ENCODE measurements at regions not wholly inside any gene's neighbourhood (a gene's known extent, or its start where the extent isn't known, plus 50 kb on each side); places are given as distances from the start of the nearest gene placed in this dataset.
A peak's percentile ranks its signal among the peaks of the same experiment; 100 is the strongest.

DNA sequence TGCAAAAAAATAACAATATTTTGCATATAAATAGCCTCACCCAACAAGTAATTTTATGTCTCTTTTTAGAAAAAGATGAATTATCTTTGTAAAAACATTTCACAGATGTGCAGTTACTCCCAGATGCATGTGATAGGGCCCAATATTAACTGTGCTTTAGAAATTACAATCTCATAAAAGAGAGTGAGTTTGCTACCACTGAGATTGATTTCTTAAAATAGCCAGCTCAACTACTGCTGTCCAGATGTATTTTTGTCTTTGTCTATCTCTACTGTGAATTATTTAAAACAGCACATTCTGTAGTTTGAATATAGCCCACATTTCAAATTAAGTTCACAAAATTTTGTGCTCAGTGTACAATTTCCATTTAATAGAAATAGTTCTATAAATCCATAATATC lies 177.0 kb upstream of the TTC29 start:
- Histone ChIP-seq H3K9me3 (ENCODE audit: insufficient read depth, low read length) (no peaks in the 10 kb centered on the region), H3K36me3 (replicated peaks; ENCODE audit: low read depth, low read length) (no peaks in the 10 kb centered on the region), H2AFZ (ENCODE audit: low read depth, low read length) (no peak overlapping the region), H3K27ac (ENCODE audit: low read length) (no peak overlapping the region), H3K9ac (ENCODE audit: low read length) (no peak overlapping the region), H3K4me2 (ENCODE audit: low read length) (no peak overlapping the region), H3K27me3 (ENCODE audit: low read depth, low read length) (no peaks in the 10 kb centered on the region), H4K20me1 (ENCODE audit: insufficient read depth, low read length) (no peaks in the 10 kb centered on the region), H3K4me3 (ENCODE audit: low read length) (no peak overlapping the region), H3K4me1 (ENCODE audit: low read length) (peaks cover 10% of the 10 kb centered on the region), H3K79me2 (ENCODE audit: low read length) (no peaks in the 10 kb centered on the region)
- TF ChIP-seq EZH2phosphoT487 (IDR thresholded peaks at IDR 0.05; ENCODE audit: low read depth), result no peak
- TF ChIP-seq, protein P1, sequence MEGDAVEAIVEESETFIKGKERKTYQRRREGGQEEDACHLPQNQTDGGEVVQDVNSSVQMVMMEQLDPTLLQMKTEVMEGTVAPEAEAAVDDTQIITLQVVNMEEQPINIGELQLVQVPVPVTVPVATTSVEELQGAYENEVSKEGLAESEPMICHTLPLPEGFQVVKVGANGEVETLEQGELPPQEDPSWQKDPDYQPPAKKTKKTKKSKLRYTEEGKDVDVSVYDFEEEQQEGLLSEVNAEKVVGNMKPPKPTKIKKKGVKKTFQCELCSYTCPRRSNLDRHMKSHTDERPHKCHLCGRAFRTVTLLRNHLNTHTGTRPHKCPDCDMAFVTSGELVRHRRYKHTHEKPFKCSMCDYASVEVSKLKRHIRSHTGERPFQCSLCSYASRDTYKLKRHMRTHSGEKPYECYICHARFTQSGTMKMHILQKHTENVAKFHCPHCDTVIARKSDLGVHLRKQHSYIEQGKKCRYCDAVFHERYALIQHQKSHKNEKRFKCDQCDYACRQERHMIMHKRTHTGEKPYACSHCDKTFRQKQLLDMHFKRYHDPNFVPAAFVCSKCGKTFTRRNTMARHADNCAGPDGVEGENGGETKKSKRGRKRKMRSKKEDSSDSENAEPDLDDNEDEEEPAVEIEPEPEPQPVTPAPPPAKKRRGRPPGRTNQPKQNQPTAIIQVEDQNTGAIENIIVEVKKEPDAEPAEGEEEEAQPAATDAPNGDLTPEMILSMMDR (IDR thresholded peaks at IDR 0.05; ENCODE audit: low read depth, low read length), result no peak

DNA sequence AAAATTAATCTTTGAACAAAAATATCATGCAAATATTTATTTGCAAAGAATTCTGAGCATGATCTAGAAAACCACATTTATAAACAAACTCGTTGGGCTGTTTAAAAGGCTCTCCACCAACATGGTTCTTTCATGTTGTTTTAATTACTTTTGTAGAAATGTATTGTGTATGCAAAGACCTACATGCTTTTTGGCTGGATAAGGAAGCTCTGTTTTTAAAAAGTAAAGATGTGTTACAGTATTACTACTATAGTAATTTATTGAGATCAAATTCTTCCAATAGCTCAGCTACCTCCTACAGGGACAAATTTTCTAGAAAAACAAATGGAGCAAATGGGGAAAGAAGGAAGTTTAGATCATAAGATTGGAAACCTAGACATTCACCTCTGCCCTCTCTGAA lies 177.5 kb upstream of the TTC29 start:
- Histone ChIP-seq H3K4me1 (ENCODE audit: low read length) (peaks cover 10% of the 10 kb centered on the region), H3K36me3 (replicated peaks; ENCODE audit: low read depth, low read length) (no peaks in the 10 kb centered on the region), H3K9me3 (ENCODE audit: insufficient read depth, low read length) (no peaks in the 10 kb centered on the region), H3K27ac (ENCODE audit: low read length) (no peak overlapping the region), H3K27me3 (ENCODE audit: low read depth, low read length) (no peaks in the 10 kb centered on the region), H3K79me2 (ENCODE audit: low read length) (no peaks in the 10 kb centered on the region), H4K20me1 (ENCODE audit: insufficient read depth, low read length) (no peaks in the 10 kb centered on the region), H2AFZ (ENCODE audit: low read depth, low read length) (no peak overlapping the region), H3K9ac (ENCODE audit: low read length) (no peak overlapping the region), H3K4me2 (ENCODE audit: low read length) (no peak overlapping the region), H3K4me3 (ENCODE audit: low read length) (no peak overlapping the region)
- TF ChIP-seq EZH2phosphoT487 (IDR thresholded peaks at IDR 0.05; ENCODE audit: low read depth), result no peak
- TF ChIP-seq, protein P1 (IDR thresholded peaks at IDR 0.05; ENCODE audit: low read depth, low read length), result no peak

DNA sequence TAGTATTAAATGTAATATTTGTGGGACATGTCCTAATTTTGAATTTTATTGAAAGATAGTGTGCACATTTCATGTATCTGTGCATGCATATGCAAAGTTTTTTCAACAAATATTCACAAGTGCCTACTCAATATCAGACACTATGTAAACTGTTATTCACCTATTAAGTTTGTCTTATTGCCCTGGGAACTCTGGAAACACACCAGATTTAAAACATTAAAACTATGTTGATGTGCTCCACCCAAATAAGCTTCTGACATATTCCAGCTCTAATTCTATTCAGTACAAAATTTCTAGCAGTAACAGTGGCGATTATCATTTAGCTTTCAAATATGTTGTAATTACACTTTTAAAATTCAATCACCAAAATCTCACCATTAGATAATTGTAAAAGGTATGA lies 183.1 kb upstream of the TTC29 start:
- H4K20me1 ChIP-seq (ENCODE audit: insufficient read depth, low read length), result no peaks in the 10 kb centered on the region
- no peaks in the 10 kb centered on the region for H3K79me2 ChIP-seq (ENCODE audit: low read length)
- H2AFZ ChIP-seq (ENCODE audit: low read depth, low read length), result peak overlapping the region; percentile 6; the same call in 1 of the 2 replicates
- no peak overlapping the region for H3K4me3 ChIP-seq (ENCODE audit: low read length)
- no peak overlapping the region for H3K27ac ChIP-seq (ENCODE audit: low read length)
- no peaks in the 10 kb centered on the region for H3K27me3 ChIP-seq (ENCODE audit: low read depth, low read length)
- no peaks in the 10 kb centered on the region for H3K9me3 ChIP-seq (ENCODE audit: insufficient read depth, low read length)
- no peaks in the 10 kb centered on the region for H3K4me1 ChIP-seq (ENCODE audit: low read length)
- H3K4me2 ChIP-seq (ENCODE audit: low read length), result no peak overlapping the region
- no peaks in the 10 kb centered on the region for H3K36me3 ChIP-seq (replicated peaks; ENCODE audit: low read depth, low read length)
- TF ChIP-seq EZH2phosphoT487 (IDR thresholded peaks at IDR 0.05; ENCODE audit: low read depth), result no peak
- TF ChIP-seq, protein P1 (IDR thresholded peaks at IDR 0.05; ENCODE audit: low read depth, low read length), result no peak
- no peak overlapping the region for H3K9ac ChIP-seq (ENCODE audit: low read length)

DNA sequence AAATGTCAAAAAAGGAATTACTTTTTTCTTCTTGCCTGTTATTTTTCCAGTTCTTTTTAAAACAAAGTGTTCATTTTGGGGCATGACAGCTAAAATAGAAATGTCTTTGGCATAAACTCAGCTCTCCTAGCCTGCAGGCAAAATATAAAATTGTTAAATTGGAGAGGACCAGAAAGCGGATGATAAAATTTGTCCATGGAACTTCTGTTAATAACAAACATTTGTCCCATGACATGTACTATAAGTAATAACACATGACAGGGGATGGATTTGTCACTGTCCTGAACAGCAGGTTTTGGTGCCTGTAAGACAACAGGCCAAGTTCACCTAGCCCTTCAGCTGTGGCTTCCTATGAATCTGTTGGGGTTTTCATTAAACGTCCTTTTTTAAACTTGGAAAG lies 184.0 kb upstream of the TTC29 start:
- H4K20me1 ChIP-seq (ENCODE audit: insufficient read depth, low read length), result no peaks in the 10 kb centered on the region
- H3K9me3 ChIP-seq (ENCODE audit: insufficient read depth, low read length), result no peaks in the 10 kb centered on the region
- H3K27me3 ChIP-seq (ENCODE audit: low read depth, low read length), result no peaks in the 10 kb centered on the region
- no peak overlapping the region for H3K27ac ChIP-seq (ENCODE audit: low read length)
- H3K9ac ChIP-seq (ENCODE audit: low read length), result no peak overlapping the region
- TF ChIP-seq, protein P1 (IDR thresholded peaks at IDR 0.05; ENCODE audit: low read depth, low read length), result no peak
- TF ChIP-seq EZH2phosphoT487 (IDR thresholded peaks at IDR 0.05; ENCODE audit: low read depth), result no peak
- no peaks in the 10 kb centered on the region for H3K79me2 ChIP-seq (ENCODE audit: low read length)
- no peak overlapping the region for H3K4me3 ChIP-seq (ENCODE audit: low read length)
- no peak overlapping the region for H2AFZ ChIP-seq (ENCODE audit: low read depth, low read length)
- no peak overlapping the region for H3K4me2 ChIP-seq (ENCODE audit: low read length)
- H3K36me3 ChIP-seq (replicated peaks; ENCODE audit: low read depth, low read length), result no peaks in the 10 kb centered on the region
- H3K4me1 ChIP-seq (ENCODE audit: low read length), result no peaks in the 10 kb centered on the region
